ENCODE measurements at regions not wholly inside any gene's neighbourhood (a gene's known extent, or its start where the extent isn't known, plus 50 kb on each side); places are given as distances from the start of the nearest gene placed in this dataset.

GRCh38 chr3:20747741-20748140 is 561.7 kb upstream of the SGO1 start:
- Mint-ChIP-seq H3K9me3 (ENCODE audit: low read depth) (peaks cover 3% of the 10 kb centered on the region), H3K27me3 (no peaks in the 10 kb centered on the region), H3K4me3 (ENCODE audit: low read depth) (no peak overlapping the region), H3K36me3 (ENCODE audit: insufficient read depth) (no peaks in the 10 kb centered on the region), H3K4me1 (ENCODE audit: low read depth) (peaks cover 20% of the 10 kb centered on the region), H3K27ac (no peak overlapping the region)
- TF ChIP-seq CTCF (IDR thresholded peaks at IDR 0.05; ENCODE audit: unreplicated experiment): no peak
- no peak for DNase-seq (ENCODE audit: low spot score, unreplicated experiment)

- H3K36me3 Mint-ChIP-seq (ENCODE audit: insufficient read depth): no peaks in the 10 kb centered on the region
- H3K9me3 Mint-ChIP-seq (ENCODE audit: low read depth): peaks cover 2% of the 10 kb centered on the region
- no peaks in the 10 kb centered on the region for H3K27me3 Mint-ChIP-seq
- peaks cover 41% of the 10 kb centered on the region for H3K4me1 Mint-ChIP-seq (ENCODE audit: low read depth)
- no peak overlapping the region for H3K4me3 Mint-ChIP-seq (ENCODE audit: low read depth)
- TF ChIP-seq CTCF (IDR thresholded peaks at IDR 0.05; ENCODE audit: unreplicated experiment): no peak
- DNase-seq (ENCODE audit: low spot score, unreplicated experiment): no peak
- no peak overlapping the region for H3K27ac Mint-ChIP-seq
Measured at GRCh38 chr3:20743553-20744321, 557.7 kb upstream of the SGO1 start.

GRCh38 chr3:20742903-20743552 is 557.0 kb upstream of the SGO1 start:
- no peak overlapping the region for H3K27ac Mint-ChIP-seq

GRCh38 chr3:20741381-20741780 is 555.4 kb upstream of the SGO1 start:
- no peaks in the 10 kb centered on the region for H3K36me3 Mint-ChIP-seq (ENCODE audit: insufficient read depth)

More at GRCh38 chr3:20742903-20743552, 557.0 kb upstream of the SGO1 start:
- H3K27me3 Mint-ChIP-seq: no peaks in the 10 kb centered on the region
- H3K4me3 Mint-ChIP-seq (ENCODE audit: low read depth): no peak overlapping the region
- DNase-seq (ENCODE audit: low spot score, unreplicated experiment): no peak
- no peak for TF ChIP-seq CTCF (IDR thresholded peaks at IDR 0.05; ENCODE audit: unreplicated experiment)
- no peaks in the 10 kb centered on the region for H3K36me3 Mint-ChIP-seq (ENCODE audit: insufficient read depth)
- no peaks in the 10 kb centered on the region for H3K9me3 Mint-ChIP-seq (ENCODE audit: low read depth)
- peaks cover 43% of the 10 kb centered on the region for H3K4me1 Mint-ChIP-seq (ENCODE audit: low read depth)

GRCh38 chr3:20739814-20740213 is 553.8 kb upstream of the SGO1 start:
- TF ChIP-seq CTCF (IDR thresholded peaks at IDR 0.05; ENCODE audit: unreplicated experiment): no peak
- H3K27ac Mint-ChIP-seq: peak overlapping the region; percentile 46
- H3K4me1 Mint-ChIP-seq (ENCODE audit: low read depth): peaks cover 39% of the 10 kb centered on the region

More at GRCh38 chr3:20741381-20741780, 555.4 kb upstream of the SGO1 start:
- Mint-ChIP-seq H3K4me1 (ENCODE audit: low read depth) (peaks cover 43% of the 10 kb centered on the region), H3K27me3 (no peaks in the 10 kb centered on the region), H3K27ac (no peak overlapping the region), H3K9me3 (ENCODE audit: low read depth) (no peaks in the 10 kb centered on the region), H3K4me3 (ENCODE audit: low read depth) (no peak overlapping the region)
- TF ChIP-seq CTCF (IDR thresholded peaks at IDR 0.05; ENCODE audit: unreplicated experiment): no peak
- no peak for DNase-seq (ENCODE audit: low spot score, unreplicated experiment)

More at GRCh38 chr3:20739814-20740213, 553.8 kb upstream of the SGO1 start:
- no peak for DNase-seq (ENCODE audit: low spot score, unreplicated experiment)
- no peak overlapping the region for H3K4me3 Mint-ChIP-seq (ENCODE audit: low read depth)
- no peaks in the 10 kb centered on the region for H3K9me3 Mint-ChIP-seq (ENCODE audit: low read depth)
- H3K36me3 Mint-ChIP-seq (ENCODE audit: insufficient read depth): no peaks in the 10 kb centered on the region
- no peaks in the 10 kb centered on the region for H3K27me3 Mint-ChIP-seq

All from progenitor cell of endocrine pancreas (in vitro differentiated cells).